GM23338 (cell line): ENCODE measurements at regions not wholly inside any gene's neighbourhood (a gene's known extent, or its start where the extent isn't known, plus 50 kb on each side); places are given as distances from the start of the nearest gene placed in this dataset.
"Not testable (repeated sequence)": the region's sequence is repeated elsewhere in the genome, so short reads cannot be mapped to it uniquely, and the experiment has no call there.

Experiments
- ATAC-seq: fragments of 200-7000 bp; cut with Tn5 transposase; 3 replicates; pipeline ENCODE4 v1.9.1; 2020
- DNase-seq: peaks from one replicate; pipeline ENCODE4 v3.0.0-alpha.2; 2015; ENCODE audit warnings: low spot score
- H2AFZ ChIP-seq: fragments of 200-600 bp; sonication (generic); 2 replicates; pipeline ENCODE4 v1.8.0; 2016; ENCODE audit warnings: antibody characterized with exemption, mild to moderate bottlenecking, moderate library complexity
- H3F3A ChIP-seq: fragments of 200-600 bp; sonication (generic); replicated peaks from 2 replicates; pipeline ENCODE4 v1.8.0; 2017; ENCODE audit warnings: antibody characterized with exemption, mixed run types, low read depth
- H3K27ac ChIP-seq: fragments of 200-600 bp; sonication (generic); 2 replicates; pipeline ENCODE4 v1.6.1; 2016; ENCODE audit warnings: low read depth
- H3K27me3 ChIP-seq: fragments of 200-600 bp; sonication (generic); 2 replicates; pipeline ENCODE4 v1.8.0; 2016; ENCODE audit warnings: mild to moderate bottlenecking, mixed run types, moderate library complexity; ENCODE audit not compliant: insufficient read depth
- H3K36me3 ChIP-seq: fragments of 200-600 bp; sonication (generic); 2 replicates; pipeline ENCODE4 v1.8.0; 2016; ENCODE audit warnings: mild to moderate bottlenecking; ENCODE audit not compliant: insufficient read depth
- H3K4me1 ChIP-seq: fragments of 200-600 bp; sonication (generic); 2 replicates; pipeline ENCODE4 v1.8.0; 2016; ENCODE audit warnings: mild to moderate bottlenecking, moderate library complexity; ENCODE audit not compliant: insufficient read depth
- H3K4me2 ChIP-seq: fragments of 200-600 bp; sonication (generic); 2 replicates; pipeline ENCODE4 v1.7.1; 2017; ENCODE audit warnings: mixed run types
- H3K4me3 ChIP-seq: fragments of 200-600 bp; sonication (generic); 2 replicates; pipeline ENCODE4 v1.6.1; 2016; ENCODE audit warnings: mixed run types
- H3K79me2 ChIP-seq: fragments of 200-600 bp; sonication (generic); replicated peaks from 2 replicates; pipeline ENCODE4 v1.8.0; 2017; ENCODE audit warnings: mild to moderate bottlenecking; ENCODE audit not compliant: insufficient read depth
- H3K9me2 ChIP-seq: fragments of 200-600 bp; sonication (generic); 2 replicates; pipeline ENCODE4 v1.8.0; 2017; ENCODE audit not compliant: insufficient read depth
- H4K20me1 ChIP-seq: fragments of 200-600 bp; sonication (generic); replicated peaks from 2 replicates; pipeline ENCODE4 v1.8.0; 2017; ENCODE audit warnings: mild to moderate bottlenecking; ENCODE audit not compliant: insufficient read depth
- H3K27ac Mint-ChIP-seq: 2 replicates; pipeline ENCODE4 v1.8.0; 2020; ENCODE audit warnings: inconsistent platforms, mild to moderate bottlenecking, moderate library complexity, mixed read lengths
- H3K27me3 Mint-ChIP-seq: 3 replicates; pipeline ENCODE4 v1.8.0; 2022; ENCODE audit warnings: low read depth, mild to moderate bottlenecking, moderate library complexity, mixed read lengths, inconsistent platforms; ENCODE audit not compliant: insufficient read depth, poor library complexity
- H3K36me3 Mint-ChIP-seq: 3 replicates; pipeline ENCODE4 v1.8.0; 2021; ENCODE audit warnings: low read depth, mild to moderate bottlenecking, inconsistent platforms, moderate library complexity, mixed read lengths
- H3K4me1 Mint-ChIP-seq: 3 replicates; pipeline ENCODE4 v1.8.0; 2020; ENCODE audit warnings: mild to moderate bottlenecking, inconsistent platforms, mixed read lengths
- H3K4me3 Mint-ChIP-seq: 3 replicates; pipeline ENCODE4 v1.8.0; 2021; ENCODE audit warnings: moderate library complexity, mild to moderate bottlenecking, inconsistent platforms, mixed read lengths
- H3K9me3 Mint-ChIP-seq: 3 replicates; pipeline ENCODE4 v1.8.0; 2020; ENCODE audit warnings: moderate library complexity, mild to moderate bottlenecking, inconsistent platforms, mixed read lengths
- CREB1 ChIP-seq: fragments of 250-450 bp; sonication (Bioruptor Pico); IDR thresholded peaks from 2 replicates; pipeline ENCODE4 v1.5.0; 2020; ENCODE audit warnings: low read depth, mild to moderate bottlenecking, moderate library complexity
- CTCF ChIP-seq, 2 experiments: fragments of 200-600 bp in 1 of 2; sonication (generic) in 1 of 2; conservative IDR thresholded peaks; 2 replicates each; pipeline versions ENCODE4 v1.5.1 to v1.6.1; 2016 to 2017; ENCODE audit warnings: antibody characterized with exemption in 2 of 2, low read depth in 2 of 2, mild to moderate bottlenecking in 2 of 2, moderate library complexity in 1 of 2
- JUNB ChIP-seq: IDR thresholded peaks from one replicate; pipeline ENCODE4 v1.6.1; 2016; ENCODE audit warnings: antibody characterized with exemption; ENCODE audit not compliant: unreplicated experiment
- REST ChIP-seq: IDR thresholded peaks from one replicate; pipeline ENCODE4 v1.6.1; 2018; ENCODE audit warnings: antibody characterized with exemption; ENCODE audit not compliant: unreplicated experiment
- STAT1 ChIP-seq: IDR thresholded peaks from one replicate; pipeline ENCODE4 v1.6.1; 2016; ENCODE audit warnings: antibody characterized with exemption; ENCODE audit not compliant: unreplicated experiment
- ZNF462 ChIP-seq: fragments of 250-450 bp; sonication (Bioruptor Pico); IDR thresholded peaks from 2 replicates; pipeline ENCODE4 v1.5.0; 2020; ENCODE audit warnings: mild to moderate bottlenecking, moderate library complexity

- TF ChIP-seq REST, result no peak
- no peak for TF ChIP-seq STAT1
- no peak for TF ChIP-seq JUNB
Measured at GRCh38 chr5:104015765-104016164, 453.2 kb upstream of the NUDT12 start (continued).

- not testable (repeated sequence) for H3K9me2 ChIP-seq, ATAC-seq, H3K4me3 Mint-ChIP-seq, H3K36me3 Mint-ChIP-seq, H3K4me1 ChIP-seq, H3K4me3 ChIP-seq, H3K27me3 Mint-ChIP-seq, H3F3A ChIP-seq, H4K20me1 ChIP-seq, H3K36me3 ChIP-seq, DNase-seq, H2AFZ ChIP-seq, H3K4me2 ChIP-seq, H3K4me1 Mint-ChIP-seq, H3K9me3 Mint-ChIP-seq, H3K27me3 ChIP-seq, H3K27ac ChIP-seq, H3K79me2 ChIP-seq, H3K27ac Mint-ChIP-seq
Measured at GRCh38 chr5:104002783-104003182, 440.2 kb upstream of the NUDT12 start.

- H3K36me3 Mint-ChIP-seq, result no peaks in the 10 kb centered on the region
- Histone ChIP-seq H3K27me3 (no peaks in the 10 kb centered on the region), H3K4me1 (no peaks in the 10 kb centered on the region), H4K20me1 (no peaks in the 10 kb centered on the region), H3K9me2 (no peaks in the 10 kb centered on the region), H3K36me3 (no peaks in the 10 kb centered on the region), H3K4me3 (no peak overlapping the region), H3K4me2 (no peak overlapping the region), H3F3A (no peaks in the 10 kb centered on the region), H2AFZ (peak overlapping the region; percentile 61), H3K27ac (no peak overlapping the region), H3K79me2 (no peaks in the 10 kb centered on the region)
- no peaks in the 10 kb centered on the region for H3K27me3 Mint-ChIP-seq
- H3K4me1 Mint-ChIP-seq, result no peaks in the 10 kb centered on the region; the same call in 2 of the 3 replicates
- no peaks in the 10 kb centered on the region; the same call in 2 of the 3 replicates for H3K9me3 Mint-ChIP-seq
- ATAC-seq, result no peak
- no peak for DNase-seq
- no peak overlapping the region for H3K27ac Mint-ChIP-seq
- no peak overlapping the region for H3K4me3 Mint-ChIP-seq
- no peak for TF ChIP-seq STAT1
- TF ChIP-seq ZNF462 (CRISPR knock-in tag), result no peak
- no peak for TF ChIP-seq CREB1 (CRISPR knock-in tag)
- no peak for TF ChIP-seq CTCF (conservative IDR thresholded peaks at IDR 0.05; ENCODE audit: low read depth in 2 of 2)
Measured at GRCh38 chr5:104001136-104001535, 438.5 kb upstream of the NUDT12 start.
